ENCODE measurements at regions not wholly inside any gene's neighbourhood (a gene's known extent, or its start where the extent isn't known, plus 50 kb on each side); places are given as distances from the start of the nearest gene placed in this dataset.

DNA sequence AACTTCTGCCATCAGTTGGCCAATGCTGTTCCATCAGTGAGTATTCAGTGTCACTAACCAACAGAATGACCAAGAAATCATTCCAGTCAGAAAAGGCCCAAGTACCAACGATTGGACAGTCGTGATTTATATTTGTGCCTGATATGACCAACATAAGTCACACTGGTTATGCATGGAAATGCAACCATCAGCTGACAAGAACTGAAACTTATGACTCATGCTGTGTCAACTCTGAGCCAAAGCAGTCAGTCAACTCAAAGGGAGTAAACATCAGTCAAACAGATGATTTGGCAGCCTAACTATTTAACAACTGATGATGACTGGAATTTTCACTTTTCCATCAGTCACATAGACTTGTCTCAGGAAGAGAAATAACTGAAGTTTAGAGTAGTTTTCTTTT, 142.4 kb downstream of the ANXA2 start (continued):
- TF ChIP-seq, protein P1, sequence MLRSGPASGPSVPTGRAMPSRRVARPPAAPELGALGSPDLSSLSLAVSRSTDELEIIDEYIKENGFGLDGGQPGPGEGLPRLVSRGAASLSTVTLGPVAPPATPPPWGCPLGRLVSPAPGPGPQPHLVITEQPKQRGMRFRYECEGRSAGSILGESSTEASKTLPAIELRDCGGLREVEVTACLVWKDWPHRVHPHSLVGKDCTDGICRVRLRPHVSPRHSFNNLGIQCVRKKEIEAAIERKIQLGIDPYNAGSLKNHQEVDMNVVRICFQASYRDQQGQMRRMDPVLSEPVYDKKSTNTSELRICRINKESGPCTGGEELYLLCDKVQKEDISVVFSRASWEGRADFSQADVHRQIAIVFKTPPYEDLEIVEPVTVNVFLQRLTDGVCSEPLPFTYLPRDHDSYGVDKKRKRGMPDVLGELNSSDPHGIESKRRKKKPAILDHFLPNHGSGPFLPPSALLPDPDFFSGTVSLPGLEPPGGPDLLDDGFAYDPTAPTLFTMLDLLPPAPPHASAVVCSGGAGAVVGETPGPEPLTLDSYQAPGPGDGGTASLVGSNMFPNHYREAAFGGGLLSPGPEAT (IDR thresholded peaks at IDR 0.05; ENCODE audit: low read depth): no peak
- TF ChIP-seq NBN (IDR thresholded peaks at IDR 0.05) (no peak), PAX8 (IDR thresholded peaks at IDR 0.05) (no peak), PAX5 (IDR thresholded peaks at IDR 0.05; ENCODE audit: borderline replicate concordance, low read depth, low read length) (no peak), NR2F1 (conservative IDR thresholded peaks at IDR 0.05) (no peak), JUND (IDR thresholded peaks at IDR 0.05; ENCODE audit: low read depth, low read length) (0 out of 2 replicates have a peak, but pooled peaks have one; percentile 22), IRF4 (IDR thresholded peaks at IDR 0.05; ENCODE audit: low read depth, low read length) (peak; percentile 91), BRCA1 (IDR thresholded peaks at IDR 0.05; ENCODE audit: low read depth, low read length) (no peak), EZH2 (IDR thresholded peaks at IDR 0.05; ENCODE audit: borderline replicate concordance, control insufficient read depth, low read depth, low read length) (no peak), DPF2 (IDR thresholded peaks at IDR 0.05) (0 out of 2 replicates have a peak, but pooled peaks have one; percentile 33), CHD4 (IDR thresholded peaks at IDR 0.05) (no peak)
- TF ChIP-seq, protein P2, sequence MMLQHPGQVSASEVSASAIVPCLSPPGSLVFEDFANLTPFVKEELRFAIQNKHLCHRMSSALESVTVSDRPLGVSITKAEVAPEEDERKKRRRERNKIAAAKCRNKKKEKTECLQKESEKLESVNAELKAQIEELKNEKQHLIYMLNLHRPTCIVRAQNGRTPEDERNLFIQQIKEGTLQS (IDR thresholded peaks at IDR 0.05; ENCODE audit: borderline replicate concordance, extremely low read depth, low read depth, low read length): no peak
- TF ChIP-seq, protein P3, sequence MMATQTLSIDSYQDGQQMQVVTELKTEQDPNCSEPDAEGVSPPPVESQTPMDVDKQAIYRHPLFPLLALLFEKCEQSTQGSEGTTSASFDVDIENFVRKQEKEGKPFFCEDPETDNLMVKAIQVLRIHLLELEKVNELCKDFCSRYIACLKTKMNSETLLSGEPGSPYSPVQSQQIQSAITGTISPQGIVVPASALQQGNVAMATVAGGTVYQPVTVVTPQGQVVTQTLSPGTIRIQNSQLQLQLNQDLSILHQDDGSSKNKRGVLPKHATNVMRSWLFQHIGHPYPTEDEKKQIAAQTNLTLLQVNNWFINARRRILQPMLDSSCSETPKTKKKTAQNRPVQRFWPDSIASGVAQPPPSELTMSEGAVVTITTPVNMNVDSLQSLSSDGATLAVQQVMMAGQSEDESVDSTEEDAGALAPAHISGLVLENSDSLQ (IDR thresholded peaks at IDR 0.05): peak; percentile 91

Data from GM12878 (cell line).